GM23338 (cell line): ENCODE measurements at regions not wholly inside any gene's neighbourhood (a gene's known extent, or its start where the extent isn't known, plus 50 kb on each side); places are given as distances from the start of the nearest gene placed in this dataset.

Experiments used
- ATAC-seq: fragments of 200-7000 bp; cut with Tn5 transposase; 3 replicates; pipeline ENCODE4 v1.9.1; 2020
- DNase-seq: peaks from one replicate; pipeline ENCODE4 v3.0.0-alpha.2; 2015; ENCODE audit warnings: low spot score
- H2AFZ ChIP-seq: fragments of 200-600 bp; sonication (generic); 2 replicates; pipeline ENCODE4 v1.8.0; 2016; ENCODE audit warnings: antibody characterized with exemption, mild to moderate bottlenecking, moderate library complexity
- H3F3A ChIP-seq: fragments of 200-600 bp; sonication (generic); replicated peaks from 2 replicates; pipeline ENCODE4 v1.8.0; 2017; ENCODE audit warnings: antibody characterized with exemption, mixed run types, low read depth
- H3K27ac ChIP-seq: fragments of 200-600 bp; sonication (generic); 2 replicates; pipeline ENCODE4 v1.6.1; 2016; ENCODE audit warnings: low read depth
- H3K27me3 ChIP-seq: fragments of 200-600 bp; sonication (generic); 2 replicates; pipeline ENCODE4 v1.8.0; 2016; ENCODE audit warnings: mild to moderate bottlenecking, mixed run types, moderate library complexity; ENCODE audit not compliant: insufficient read depth
- H3K36me3 ChIP-seq: fragments of 200-600 bp; sonication (generic); 2 replicates; pipeline ENCODE4 v1.8.0; 2016; ENCODE audit warnings: mild to moderate bottlenecking; ENCODE audit not compliant: insufficient read depth
- H3K4me1 ChIP-seq: fragments of 200-600 bp; sonication (generic); 2 replicates; pipeline ENCODE4 v1.8.0; 2016; ENCODE audit warnings: mild to moderate bottlenecking, moderate library complexity; ENCODE audit not compliant: insufficient read depth
- H3K4me2 ChIP-seq: fragments of 200-600 bp; sonication (generic); 2 replicates; pipeline ENCODE4 v1.7.1; 2017; ENCODE audit warnings: mixed run types
- H3K4me3 ChIP-seq: fragments of 200-600 bp; sonication (generic); 2 replicates; pipeline ENCODE4 v1.6.1; 2016; ENCODE audit warnings: mixed run types
- H3K79me2 ChIP-seq: fragments of 200-600 bp; sonication (generic); replicated peaks from 2 replicates; pipeline ENCODE4 v1.8.0; 2017; ENCODE audit warnings: mild to moderate bottlenecking; ENCODE audit not compliant: insufficient read depth
- H3K9me2 ChIP-seq: fragments of 200-600 bp; sonication (generic); 2 replicates; pipeline ENCODE4 v1.8.0; 2017; ENCODE audit not compliant: insufficient read depth
- H4K20me1 ChIP-seq: fragments of 200-600 bp; sonication (generic); replicated peaks from 2 replicates; pipeline ENCODE4 v1.8.0; 2017; ENCODE audit warnings: mild to moderate bottlenecking; ENCODE audit not compliant: insufficient read depth
- H3K27ac Mint-ChIP-seq: 2 replicates; pipeline ENCODE4 v1.8.0; 2020; ENCODE audit warnings: inconsistent platforms, mild to moderate bottlenecking, moderate library complexity, mixed read lengths
- H3K27me3 Mint-ChIP-seq: 3 replicates; pipeline ENCODE4 v1.8.0; 2022; ENCODE audit warnings: low read depth, mild to moderate bottlenecking, moderate library complexity, mixed read lengths, inconsistent platforms; ENCODE audit not compliant: insufficient read depth, poor library complexity
- H3K36me3 Mint-ChIP-seq: 3 replicates; pipeline ENCODE4 v1.8.0; 2021; ENCODE audit warnings: low read depth, mild to moderate bottlenecking, inconsistent platforms, moderate library complexity, mixed read lengths
- H3K4me1 Mint-ChIP-seq: 3 replicates; pipeline ENCODE4 v1.8.0; 2020; ENCODE audit warnings: mild to moderate bottlenecking, inconsistent platforms, mixed read lengths
- H3K4me3 Mint-ChIP-seq: 3 replicates; pipeline ENCODE4 v1.8.0; 2021; ENCODE audit warnings: moderate library complexity, mild to moderate bottlenecking, inconsistent platforms, mixed read lengths
- H3K9me3 Mint-ChIP-seq: 3 replicates; pipeline ENCODE4 v1.8.0; 2020; ENCODE audit warnings: moderate library complexity, mild to moderate bottlenecking, inconsistent platforms, mixed read lengths
- CREB1 ChIP-seq: fragments of 250-450 bp; sonication (Bioruptor Pico); IDR thresholded peaks from 2 replicates; pipeline ENCODE4 v1.5.0; 2020; ENCODE audit warnings: low read depth, mild to moderate bottlenecking, moderate library complexity
- CTCF ChIP-seq, 2 experiments: fragments of 200-600 bp in 1 of 2; sonication (generic) in 1 of 2; conservative IDR thresholded peaks; 2 replicates each; pipeline versions ENCODE4 v1.5.1 to v1.6.1; 2016 to 2017; ENCODE audit warnings: antibody characterized with exemption in 2 of 2, low read depth in 2 of 2, mild to moderate bottlenecking in 2 of 2, moderate library complexity in 1 of 2
- EZH2 ChIP-seq: fragments of 200-600 bp; sonication (generic); IDR thresholded peaks from one replicate; pipeline ENCODE4 v1.8.0; 2017; ENCODE audit warnings: antibody characterized with exemption, mild to moderate bottlenecking, low read depth; ENCODE audit not compliant: unreplicated experiment
- STAT1 ChIP-seq: IDR thresholded peaks from one replicate; pipeline ENCODE4 v1.6.1; 2016; ENCODE audit warnings: antibody characterized with exemption; ENCODE audit not compliant: unreplicated experiment
- ZNF114 ChIP-seq: fragments of 250-450 bp; sonication (Bioruptor Pico); IDR thresholded peaks from 2 replicates; pipeline ENCODE4 v1.5.0; 2020; ENCODE audit warnings: mild to moderate bottlenecking, moderate library complexity
- ZNF331 ChIP-seq: fragments of 250-450 bp; sonication (Bioruptor Pico); IDR thresholded peaks from 2 replicates; pipeline ENCODE4 v1.5.0; 2020; ENCODE audit warnings: low read depth, mild to moderate bottlenecking, moderate library complexity
- TF ChIP-seq, protein P1 (sequence below): IDR thresholded peaks from 2 replicates; pipeline ENCODE4 v1.6.1; 2016; ENCODE audit warnings: antibody characterized with exemption
- TF ChIP-seq, protein P2 (sequence below): IDR thresholded peaks from one replicate; pipeline ENCODE4 v1.6.1; 2018; ENCODE audit warnings: antibody characterized with exemption; ENCODE audit not compliant: unreplicated experiment

DNA sequence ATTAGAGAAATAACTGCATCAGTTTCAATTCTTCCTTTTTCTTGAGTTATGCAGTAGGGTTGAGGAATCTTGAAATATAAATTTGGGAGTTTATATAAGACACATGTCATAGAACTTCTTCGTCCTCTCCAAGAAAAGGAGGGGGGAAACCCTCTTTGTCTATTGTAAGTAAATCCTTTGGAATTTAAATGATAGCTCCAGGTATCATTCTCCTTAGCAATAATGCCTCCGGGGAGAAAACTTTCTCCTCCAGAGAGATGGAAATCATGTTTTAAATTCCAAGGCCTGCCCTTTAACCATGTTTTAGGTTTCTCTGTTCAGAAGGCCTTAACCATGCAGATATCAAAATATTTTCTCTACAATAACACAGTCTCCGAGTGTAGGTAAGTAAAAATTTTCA lies 899.7 kb upstream of the GCFC2 start (continued):
- TF ChIP-seq, protein P1, sequence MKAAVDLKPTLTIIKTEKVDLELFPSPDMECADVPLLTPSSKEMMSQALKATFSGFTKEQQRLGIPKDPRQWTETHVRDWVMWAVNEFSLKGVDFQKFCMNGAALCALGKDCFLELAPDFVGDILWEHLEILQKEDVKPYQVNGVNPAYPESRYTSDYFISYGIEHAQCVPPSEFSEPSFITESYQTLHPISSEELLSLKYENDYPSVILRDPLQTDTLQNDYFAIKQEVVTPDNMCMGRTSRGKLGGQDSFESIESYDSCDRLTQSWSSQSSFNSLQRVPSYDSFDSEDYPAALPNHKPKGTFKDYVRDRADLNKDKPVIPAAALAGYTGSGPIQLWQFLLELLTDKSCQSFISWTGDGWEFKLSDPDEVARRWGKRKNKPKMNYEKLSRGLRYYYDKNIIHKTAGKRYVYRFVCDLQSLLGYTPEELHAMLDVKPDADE = no peak
- TF ChIP-seq ZNF114 (CRISPR knock-in tag) (no peak), CTCF (conservative IDR thresholded peaks at IDR 0.05; ENCODE audit: low read depth in 2 of 2) (no peak), CREB1 (CRISPR knock-in tag) (no peak), STAT1 (no peak), EZH2 (no peak)

DNA sequence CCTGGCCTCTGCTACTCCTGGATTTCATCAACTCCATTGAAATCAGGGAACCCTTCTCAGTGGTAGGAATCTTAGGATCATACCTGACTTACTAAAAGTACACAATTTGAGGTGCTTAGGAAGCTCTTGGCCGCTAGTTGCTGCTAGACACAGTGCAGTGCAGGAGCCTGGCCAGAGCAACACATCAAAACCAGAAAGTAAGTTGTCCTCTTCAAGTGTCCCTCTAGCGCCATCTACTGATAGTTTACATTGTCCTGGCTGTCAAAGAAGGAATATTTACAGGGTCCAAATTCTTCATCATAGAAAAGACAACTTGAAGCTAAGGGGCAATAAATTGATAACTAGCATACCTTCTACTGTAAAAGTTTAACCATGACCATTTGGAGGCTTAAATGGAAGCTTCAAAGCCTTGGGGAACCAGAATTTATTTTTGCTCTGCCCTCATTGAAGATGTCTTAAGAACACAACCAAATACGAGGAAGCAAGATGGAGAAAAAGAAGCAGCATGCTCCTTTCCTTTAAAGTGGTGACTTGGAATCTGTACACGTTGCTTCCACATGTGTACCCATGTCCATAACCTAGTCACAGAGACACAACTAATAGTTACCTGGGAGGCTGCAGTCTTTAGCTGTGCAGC lies 889.1 kb upstream of the GCFC2 start:
- 0 out of 2 replicates have a peak, but pooled peaks cover 4% of the 10 kb centered on the region for H3K9me2 ChIP-seq
- H3K27ac ChIP-seq = no peak overlapping the region
- ATAC-seq (peak; percentile 100), DNase-seq (peak; percentile 99)
- H3K4me1 ChIP-seq = no peaks in the 10 kb centered on the region
- H3K36me3 ChIP-seq = no peaks in the 10 kb centered on the region
- H3K4me2 ChIP-seq = no peak overlapping the region
- Mint-ChIP-seq H3K36me3 (no peaks in the 10 kb centered on the region; the same call in 2 of the 3 replicates), H3K4me1 (peaks cover 5% of the 10 kb centered on the region; the same call in 1 of the 3 replicates), H3K4me3 (no peak overlapping the region), H3K9me3 (no peaks in the 10 kb centered on the region; the same call in 2 of the 3 replicates), H3K27me3 (no peaks in the 10 kb centered on the region), H3K27ac (peak overlapping the region; percentile 18; the same call in 1 of the 2 replicates)
- no peaks in the 10 kb centered on the region for H3F3A ChIP-seq
- H3K27me3 ChIP-seq = no peaks in the 10 kb centered on the region
- H4K20me1 ChIP-seq = no peaks in the 10 kb centered on the region
- H3K79me2 ChIP-seq = no peaks in the 10 kb centered on the region
- no peak overlapping the region for H3K4me3 ChIP-seq
- H2AFZ ChIP-seq = no peak overlapping the region
- TF ChIP-seq ZNF331 (CRISPR knock-in tag) (no peak), STAT1 (no peak), CTCF (conservative IDR thresholded peaks at IDR 0.05; ENCODE audit: low read depth in 2 of 2) (peak; percentile 96 to 97)
- TF ChIP-seq, protein P1 = no peak
- TF ChIP-seq, protein P2, sequence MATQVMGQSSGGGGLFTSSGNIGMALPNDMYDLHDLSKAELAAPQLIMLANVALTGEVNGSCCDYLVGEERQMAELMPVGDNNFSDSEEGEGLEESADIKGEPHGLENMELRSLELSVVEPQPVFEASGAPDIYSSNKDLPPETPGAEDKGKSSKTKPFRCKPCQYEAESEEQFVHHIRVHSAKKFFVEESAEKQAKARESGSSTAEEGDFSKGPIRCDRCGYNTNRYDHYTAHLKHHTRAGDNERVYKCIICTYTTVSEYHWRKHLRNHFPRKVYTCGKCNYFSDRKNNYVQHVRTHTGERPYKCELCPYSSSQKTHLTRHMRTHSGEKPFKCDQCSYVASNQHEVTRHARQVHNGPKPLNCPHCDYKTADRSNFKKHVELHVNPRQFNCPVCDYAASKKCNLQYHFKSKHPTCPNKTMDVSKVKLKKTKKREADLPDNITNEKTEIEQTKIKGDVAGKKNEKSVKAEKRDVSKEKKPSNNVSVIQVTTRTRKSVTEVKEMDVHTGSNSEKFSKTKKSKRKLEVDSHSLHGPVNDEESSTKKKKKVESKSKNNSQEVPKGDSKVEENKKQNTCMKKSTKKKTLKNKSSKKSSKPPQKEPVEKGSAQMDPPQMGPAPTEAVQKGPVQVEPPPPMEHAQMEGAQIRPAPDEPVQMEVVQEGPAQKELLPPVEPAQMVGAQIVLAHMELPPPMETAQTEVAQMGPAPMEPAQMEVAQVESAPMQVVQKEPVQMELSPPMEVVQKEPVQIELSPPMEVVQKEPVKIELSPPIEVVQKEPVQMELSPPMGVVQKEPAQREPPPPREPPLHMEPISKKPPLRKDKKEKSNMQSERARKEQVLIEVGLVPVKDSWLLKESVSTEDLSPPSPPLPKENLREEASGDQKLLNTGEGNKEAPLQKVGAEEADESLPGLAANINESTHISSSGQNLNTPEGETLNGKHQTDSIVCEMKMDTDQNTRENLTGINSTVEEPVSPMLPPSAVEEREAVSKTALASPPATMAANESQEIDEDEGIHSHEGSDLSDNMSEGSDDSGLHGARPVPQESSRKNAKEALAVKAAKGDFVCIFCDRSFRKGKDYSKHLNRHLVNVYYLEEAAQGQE = no peak
